ENCODE measurements at regions not wholly inside any gene's neighbourhood (a gene's known extent, or its start where the extent isn't known, plus 50 kb on each side); places are given as distances from the start of the nearest gene placed in this dataset.

- TF ChIP-seq REST (IDR thresholded peaks at IDR 0.05; ENCODE audit: unreplicated experiment), result no peak
- no peak for TF ChIP-seq POLR2AphosphoS5 (IDR thresholded peaks at IDR 0.05; ENCODE audit: low read depth)
- no peak for TF ChIP-seq NANOG (IDR thresholded peaks at IDR 0.05; ENCODE audit: borderline replicate concordance)
These were observed 433.1 kb downstream of the NPHP4 start (continued) for GRCh38 chr1:5559078-5559477.

GRCh38 chr1:5555853-5556252, 436.4 kb downstream of the NPHP4 start:
- no peaks in the 10 kb centered on the region for H3K4me1 Mint-ChIP-seq
- ATAC-seq, result no peak
- H3K36me3 ChIP-seq (ENCODE audit: insufficient read depth), result no peaks in the 10 kb centered on the region; the same call in 1 of the 2 replicates
- H3K27me3 ChIP-seq (ENCODE audit: insufficient read depth), result no peaks in the 10 kb centered on the region
- H3K4me1 ChIP-seq (ENCODE audit: insufficient read depth), result no peaks in the 10 kb centered on the region
- H3K4me2 ChIP-seq, result no peak overlapping the region
- H3K36me3 Mint-ChIP-seq (ENCODE audit: low read depth), result peaks cover 16% of the 10 kb centered on the region
- peaks cover 14% of the 10 kb centered on the region for H3K27me3 Mint-ChIP-seq (ENCODE audit: insufficient read depth, low read depth, poor library complexity)
- no peak for DNase-seq (ENCODE audit: low spot score)
- H3F3A ChIP-seq (replicated peaks; ENCODE audit: low read depth), result no peaks in the 10 kb centered on the region
- H3K79me2 ChIP-seq (replicated peaks; ENCODE audit: insufficient read depth), result no peaks in the 10 kb centered on the region
- H3K9me3 Mint-ChIP-seq, result peaks cover 37% of the 10 kb centered on the region
- H3K27ac Mint-ChIP-seq, result no peak overlapping the region
- no peak overlapping the region for H2AFZ ChIP-seq
- no peak overlapping the region for H3K27ac ChIP-seq (ENCODE audit: low read depth)
- H3K4me3 Mint-ChIP-seq, result no peak overlapping the region
- no peaks in the 10 kb centered on the region for H3K9me2 ChIP-seq (ENCODE audit: insufficient read depth)
- H3K4me3 ChIP-seq, result no peak overlapping the region
- no peaks in the 10 kb centered on the region for H4K20me1 ChIP-seq (replicated peaks; ENCODE audit: insufficient read depth)
- TF ChIP-seq EZH2phosphoT487 (IDR thresholded peaks at IDR 0.05; ENCODE audit: unreplicated experiment), result no peak
- TF ChIP-seq NANOG (IDR thresholded peaks at IDR 0.05; ENCODE audit: borderline replicate concordance), result no peak
- no peak for TF ChIP-seq ZNF114 (CRISPR knock-in tag; IDR thresholded peaks at IDR 0.05)
- TF ChIP-seq CTCF (conservative IDR thresholded peaks at IDR 0.05; ENCODE audit: low read depth in 2 of 2), result no peak
- no peak for TF ChIP-seq EZH2 (IDR thresholded peaks at IDR 0.05; ENCODE audit: low read depth, unreplicated experiment)
- TF ChIP-seq ETS1 (IDR thresholded peaks at IDR 0.05), result no peak
- no peak for TF ChIP-seq REST (IDR thresholded peaks at IDR 0.05; ENCODE audit: unreplicated experiment)
- TF ChIP-seq POLR2AphosphoS5 (IDR thresholded peaks at IDR 0.05; ENCODE audit: low read depth), result no peak
- no peak for TF ChIP-seq STAT1 (IDR thresholded peaks at IDR 0.05; ENCODE audit: unreplicated experiment)
- no peak for TF ChIP-seq JUNB (IDR thresholded peaks at IDR 0.05; ENCODE audit: unreplicated experiment)
